Neural crest cell (in vitro differentiated cells): ENCODE measurements at regions not wholly inside any gene's neighbourhood (a gene's known extent, or its start where the extent isn't known, plus 50 kb on each side); places are given as distances from the start of the nearest gene placed in this dataset.

Source experiments
- DNase-seq: peaks from one replicate; pipeline ENCODE4 v3.0.0; 2021; ENCODE audit warnings: low read depth, mixed read lengths, low spot score
- H3K27ac Mint-ChIP-seq: one replicate; pipeline ENCODE4 v1.8.0; 2021; ENCODE audit warnings: mild to moderate bottlenecking, mixed read lengths; ENCODE audit not compliant: unreplicated experiment
- H3K27me3 Mint-ChIP-seq: 2 replicates; pipeline ENCODE4 v1.8.0; 2021; ENCODE audit warnings: low read depth, mild to moderate bottlenecking, mixed read lengths
- H3K36me3 Mint-ChIP-seq: 2 replicates; pipeline ENCODE4 v1.8.0; 2021; ENCODE audit warnings: low read depth, mild to moderate bottlenecking, mixed read lengths
- H3K4me1 Mint-ChIP-seq: 2 replicates; pipeline ENCODE4 v1.8.0; 2021; ENCODE audit warnings: mixed read lengths
- H3K4me3 Mint-ChIP-seq: one replicate; pipeline ENCODE4 v1.8.0; 2021; ENCODE audit warnings: mild to moderate bottlenecking, mixed read lengths
- H3K9me3 Mint-ChIP-seq: 2 replicates; pipeline ENCODE4 v1.8.0; 2021; ENCODE audit warnings: mixed read lengths
- TF ChIP-seq, protein P1 (sequence below): fragments of 200-600 bp; sonication (generic); conservative IDR thresholded peaks from 2 replicates; pipeline ENCODE4 v1.5.0; 2021; ENCODE audit warnings: antibody characterized with exemption, mild to moderate bottlenecking

DNA sequence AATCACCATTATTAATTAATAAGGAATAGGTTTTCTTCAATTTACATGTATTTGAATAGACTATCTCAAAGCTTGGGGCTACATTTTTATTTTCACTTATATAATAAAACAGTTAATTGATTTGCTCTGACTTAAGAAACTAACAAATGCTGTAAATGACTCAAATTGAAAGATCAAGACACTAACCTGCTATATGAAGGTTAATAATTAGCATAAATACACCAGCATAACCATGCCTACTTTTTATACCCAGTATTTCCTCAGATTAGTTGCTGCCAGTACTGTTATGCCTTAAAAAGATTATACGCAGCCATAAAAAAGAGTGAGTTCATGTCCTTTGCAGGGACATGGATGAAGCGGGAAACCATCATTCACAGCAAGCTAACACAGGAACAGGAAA, 1545.1 kb downstream of the AMY1C start:
- Mint-ChIP-seq H3K9me3 (no peaks in the 10 kb centered on the region), H3K27me3 (no peaks in the 10 kb centered on the region), H3K36me3 (peaks cover 3% of the 10 kb centered on the region), H3K4me1 (no peaks in the 10 kb centered on the region), H3K27ac (no peak overlapping the region), H3K4me3 (no peak overlapping the region)
- TF ChIP-seq, protein P1, sequence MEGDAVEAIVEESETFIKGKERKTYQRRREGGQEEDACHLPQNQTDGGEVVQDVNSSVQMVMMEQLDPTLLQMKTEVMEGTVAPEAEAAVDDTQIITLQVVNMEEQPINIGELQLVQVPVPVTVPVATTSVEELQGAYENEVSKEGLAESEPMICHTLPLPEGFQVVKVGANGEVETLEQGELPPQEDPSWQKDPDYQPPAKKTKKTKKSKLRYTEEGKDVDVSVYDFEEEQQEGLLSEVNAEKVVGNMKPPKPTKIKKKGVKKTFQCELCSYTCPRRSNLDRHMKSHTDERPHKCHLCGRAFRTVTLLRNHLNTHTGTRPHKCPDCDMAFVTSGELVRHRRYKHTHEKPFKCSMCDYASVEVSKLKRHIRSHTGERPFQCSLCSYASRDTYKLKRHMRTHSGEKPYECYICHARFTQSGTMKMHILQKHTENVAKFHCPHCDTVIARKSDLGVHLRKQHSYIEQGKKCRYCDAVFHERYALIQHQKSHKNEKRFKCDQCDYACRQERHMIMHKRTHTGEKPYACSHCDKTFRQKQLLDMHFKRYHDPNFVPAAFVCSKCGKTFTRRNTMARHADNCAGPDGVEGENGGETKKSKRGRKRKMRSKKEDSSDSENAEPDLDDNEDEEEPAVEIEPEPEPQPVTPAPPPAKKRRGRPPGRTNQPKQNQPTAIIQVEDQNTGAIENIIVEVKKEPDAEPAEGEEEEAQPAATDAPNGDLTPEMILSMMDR: no peak
- DNase-seq: no peak

DNA sequence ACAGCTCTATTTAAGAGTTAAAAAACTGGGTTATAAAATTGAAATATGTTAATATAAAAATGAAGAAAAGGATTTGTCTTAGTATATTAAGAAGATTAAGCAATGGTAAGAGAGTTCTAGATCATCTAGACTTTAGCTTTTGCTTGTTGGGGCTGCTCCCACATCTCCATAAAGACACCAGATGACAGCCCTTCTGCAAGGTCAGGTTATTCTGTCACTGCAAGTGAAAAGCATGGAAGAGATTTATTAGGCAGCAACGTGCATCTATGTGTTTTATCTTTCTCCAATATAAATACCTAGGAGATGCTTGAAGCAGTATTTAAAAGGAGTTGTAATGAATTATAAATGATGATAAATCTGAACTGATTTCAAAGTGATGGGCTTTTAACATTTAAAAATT, 1560.4 kb downstream of the AMY1C start:
- TF ChIP-seq, protein P1: no peak
- Mint-ChIP-seq H3K36me3 (no peaks in the 10 kb centered on the region), H3K4me3 (no peak overlapping the region), H3K9me3 (no peaks in the 10 kb centered on the region), H3K27ac (no peak overlapping the region), H3K27me3 (peaks cover 2% of the 10 kb centered on the region), H3K4me1 (no peaks in the 10 kb centered on the region)
- DNase-seq: no peak

DNA sequence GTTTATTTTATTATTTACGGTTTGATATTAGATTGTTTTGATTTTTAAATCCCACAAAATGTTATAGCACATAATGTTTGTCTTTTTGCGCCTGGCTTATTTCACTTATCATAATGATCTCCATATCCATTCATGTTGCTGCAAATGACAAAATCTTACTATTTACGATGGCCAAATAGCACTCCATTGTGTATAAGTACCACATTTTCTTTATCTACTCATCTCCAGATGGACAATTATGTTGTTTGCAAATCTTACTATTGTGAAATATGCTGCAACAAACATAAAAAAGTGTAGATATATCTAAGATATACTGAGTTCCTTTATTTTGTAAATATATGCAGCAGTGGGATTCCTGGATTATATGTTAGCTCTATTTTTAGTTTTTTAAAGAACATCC, 1568.3 kb downstream of the AMY1C start:
- Mint-ChIP-seq H3K36me3 (no peaks in the 10 kb centered on the region), H3K27ac (no peak overlapping the region), H3K9me3 (peaks cover 2% of the 10 kb centered on the region), H3K27me3 (no peaks in the 10 kb centered on the region), H3K4me1 (no peaks in the 10 kb centered on the region), H3K4me3 (no peak overlapping the region)
- TF ChIP-seq, protein P1: no peak
- DNase-seq: no peak

DNA sequence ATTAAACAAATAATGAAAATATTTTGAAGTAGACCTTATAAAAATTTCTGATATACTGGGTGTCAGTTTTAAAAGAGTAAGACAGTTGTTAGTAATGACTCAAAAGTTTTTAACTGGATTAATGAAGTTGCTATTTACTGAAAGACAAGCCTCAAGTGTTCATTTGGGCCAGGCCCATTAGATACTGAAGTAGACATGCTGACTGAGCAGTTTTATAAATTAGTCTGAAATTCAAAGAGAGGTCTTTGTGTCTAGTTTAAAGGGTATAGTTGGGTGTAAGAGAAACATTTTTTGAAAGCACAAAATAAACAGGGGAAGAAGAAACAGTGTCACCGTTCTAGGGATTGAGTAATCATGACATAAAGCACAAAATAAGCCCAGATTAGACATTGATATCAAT, 1577.2 kb downstream of the AMY1C start:
- no peaks in the 10 kb centered on the region for H3K4me1 Mint-ChIP-seq
- no peak for DNase-seq
- H3K36me3 Mint-ChIP-seq: no peaks in the 10 kb centered on the region
- H3K4me3 Mint-ChIP-seq: no peak overlapping the region
- no peak overlapping the region for H3K27ac Mint-ChIP-seq
- no peaks in the 10 kb centered on the region for H3K27me3 Mint-ChIP-seq
- H3K9me3 Mint-ChIP-seq: peaks cover 5% of the 10 kb centered on the region
- TF ChIP-seq, protein P1: no peak

DNA sequence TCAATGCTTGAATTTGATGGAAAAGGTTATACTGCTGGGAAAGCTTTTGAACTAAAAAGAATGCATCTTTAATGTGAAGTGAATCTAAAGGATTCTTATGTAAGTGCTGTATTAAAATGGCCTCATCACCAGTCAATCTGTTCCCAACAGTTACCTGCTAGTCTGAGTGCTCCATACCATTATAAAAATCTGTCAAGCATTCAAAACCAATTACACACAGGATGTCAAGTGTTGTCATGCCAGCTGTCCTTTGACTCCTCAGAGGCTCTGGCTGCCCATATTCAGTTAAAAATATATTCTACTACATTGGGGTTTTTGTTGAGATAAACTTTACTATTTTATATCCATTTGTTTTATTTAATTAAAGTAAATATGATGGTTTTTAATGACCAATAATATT, 1587.7 kb downstream of the AMY1C start:
- no peaks in the 10 kb centered on the region for H3K36me3 Mint-ChIP-seq
- TF ChIP-seq, protein P1: no peak
- no peaks in the 10 kb centered on the region for H3K4me1 Mint-ChIP-seq
- DNase-seq: no peak
- no peak overlapping the region for H3K27ac Mint-ChIP-seq
- H3K4me3 Mint-ChIP-seq: no peak overlapping the region
- no peaks in the 10 kb centered on the region for H3K27me3 Mint-ChIP-seq
- no peaks in the 10 kb centered on the region for H3K9me3 Mint-ChIP-seq

DNA sequence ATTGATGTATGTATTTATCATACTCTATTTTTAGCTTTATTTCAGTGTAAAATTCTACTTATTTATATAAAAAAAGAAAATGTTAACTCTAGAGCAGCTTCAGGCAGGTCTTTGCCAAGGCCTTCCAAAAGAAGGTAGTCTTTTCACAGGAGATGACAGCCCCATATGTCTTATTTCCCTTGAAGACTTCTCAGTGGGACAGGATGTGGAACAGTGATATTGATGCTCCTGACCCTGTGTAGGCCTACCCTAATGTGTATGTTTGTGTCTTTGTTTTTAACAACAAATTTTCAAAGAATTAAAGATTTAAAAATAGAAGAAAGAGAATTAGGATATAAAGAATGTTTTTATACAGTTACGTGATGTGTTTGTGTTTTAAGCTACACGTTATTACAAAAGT, 1593.6 kb downstream of the AMY1C start:
- Mint-ChIP-seq H3K9me3 (peaks cover 17% of the 10 kb centered on the region), H3K4me3 (no peak overlapping the region), H3K4me1 (no peaks in the 10 kb centered on the region), H3K27ac (no peak overlapping the region), H3K27me3 (no peaks in the 10 kb centered on the region), H3K36me3 (peaks cover 5% of the 10 kb centered on the region)
- DNase-seq: no peak
- TF ChIP-seq, protein P1: no peak
